GM10266 (cell line): ENCODE measurements at regions not wholly inside any gene's neighbourhood (a gene's known extent, or its start where the extent isn't known, plus 50 kb on each side); places are given as distances from the start of the nearest gene placed in this dataset.

Experiments used
- DNase-seq: peaks from one replicate; pipeline ENCODE4 v3.0.0; 2012; ENCODE audit errors: extremely low spot score
- TF ChIP-seq, protein P1 (sequence below): IDR thresholded peaks from 2 replicates; pipeline ENCODE4 v1.5.1; 2012; ENCODE audit warnings: mild to moderate bottlenecking, low read depth; ENCODE audit not compliant: control insufficient read depth, insufficient read depth; ENCODE audit errors: missing control alignments

DNA sequence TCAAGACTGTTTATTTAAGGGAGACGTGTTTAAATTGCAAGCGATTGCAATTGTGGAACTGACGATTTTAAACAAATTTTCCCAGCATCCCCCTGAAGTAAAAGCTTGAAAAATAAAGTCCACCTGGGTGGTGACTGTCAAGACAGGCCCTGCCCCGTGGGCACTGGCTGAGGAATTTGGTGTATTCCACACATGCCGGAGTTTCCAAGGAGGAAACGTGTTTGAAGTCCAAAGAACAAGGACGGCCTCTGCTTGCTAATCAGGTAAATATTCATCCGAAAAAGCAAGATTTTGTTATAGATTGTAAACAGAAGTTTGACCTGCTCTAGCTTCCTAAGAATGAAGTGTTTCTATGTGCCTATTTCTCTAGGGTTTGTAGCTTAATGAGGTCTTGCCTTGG lies 505.1 kb downstream of the QKI start:
- no peak for DNase-seq
- TF ChIP-seq, protein P1, sequence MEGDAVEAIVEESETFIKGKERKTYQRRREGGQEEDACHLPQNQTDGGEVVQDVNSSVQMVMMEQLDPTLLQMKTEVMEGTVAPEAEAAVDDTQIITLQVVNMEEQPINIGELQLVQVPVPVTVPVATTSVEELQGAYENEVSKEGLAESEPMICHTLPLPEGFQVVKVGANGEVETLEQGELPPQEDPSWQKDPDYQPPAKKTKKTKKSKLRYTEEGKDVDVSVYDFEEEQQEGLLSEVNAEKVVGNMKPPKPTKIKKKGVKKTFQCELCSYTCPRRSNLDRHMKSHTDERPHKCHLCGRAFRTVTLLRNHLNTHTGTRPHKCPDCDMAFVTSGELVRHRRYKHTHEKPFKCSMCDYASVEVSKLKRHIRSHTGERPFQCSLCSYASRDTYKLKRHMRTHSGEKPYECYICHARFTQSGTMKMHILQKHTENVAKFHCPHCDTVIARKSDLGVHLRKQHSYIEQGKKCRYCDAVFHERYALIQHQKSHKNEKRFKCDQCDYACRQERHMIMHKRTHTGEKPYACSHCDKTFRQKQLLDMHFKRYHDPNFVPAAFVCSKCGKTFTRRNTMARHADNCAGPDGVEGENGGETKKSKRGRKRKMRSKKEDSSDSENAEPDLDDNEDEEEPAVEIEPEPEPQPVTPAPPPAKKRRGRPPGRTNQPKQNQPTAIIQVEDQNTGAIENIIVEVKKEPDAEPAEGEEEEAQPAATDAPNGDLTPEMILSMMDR, result no peak

GRCh38 chr6:163916315-163917081 lies 502.0 kb downstream of the QKI start:
- no peak for DNase-seq
- TF ChIP-seq, protein P1, result no peak

- TF ChIP-seq, protein P1, result no peak
- no peak for DNase-seq
These were observed 500.6 kb downstream of the QKI start for GRCh38 chr6:163915131-163915530.

DNA sequence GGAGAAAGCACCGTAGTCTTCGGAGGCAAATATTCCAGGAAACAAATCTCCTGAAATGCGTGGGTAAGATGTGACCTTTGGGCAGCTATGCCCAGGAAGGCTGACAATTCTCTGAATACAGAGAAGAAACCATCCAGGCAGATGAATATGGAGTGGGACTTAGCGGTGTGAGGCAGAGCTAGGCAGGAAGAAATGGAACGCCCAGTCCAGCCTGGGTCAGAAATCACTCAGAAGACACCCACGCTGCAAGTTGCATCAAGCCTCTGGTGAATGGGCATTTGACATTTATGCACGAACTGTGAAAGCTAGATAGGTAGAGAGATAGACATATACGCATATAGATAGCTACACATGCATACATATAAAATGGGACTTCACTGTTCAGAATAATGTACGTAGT lies 498.5 kb downstream of the QKI start:
- TF ChIP-seq, protein P1, result no peak

DNA sequence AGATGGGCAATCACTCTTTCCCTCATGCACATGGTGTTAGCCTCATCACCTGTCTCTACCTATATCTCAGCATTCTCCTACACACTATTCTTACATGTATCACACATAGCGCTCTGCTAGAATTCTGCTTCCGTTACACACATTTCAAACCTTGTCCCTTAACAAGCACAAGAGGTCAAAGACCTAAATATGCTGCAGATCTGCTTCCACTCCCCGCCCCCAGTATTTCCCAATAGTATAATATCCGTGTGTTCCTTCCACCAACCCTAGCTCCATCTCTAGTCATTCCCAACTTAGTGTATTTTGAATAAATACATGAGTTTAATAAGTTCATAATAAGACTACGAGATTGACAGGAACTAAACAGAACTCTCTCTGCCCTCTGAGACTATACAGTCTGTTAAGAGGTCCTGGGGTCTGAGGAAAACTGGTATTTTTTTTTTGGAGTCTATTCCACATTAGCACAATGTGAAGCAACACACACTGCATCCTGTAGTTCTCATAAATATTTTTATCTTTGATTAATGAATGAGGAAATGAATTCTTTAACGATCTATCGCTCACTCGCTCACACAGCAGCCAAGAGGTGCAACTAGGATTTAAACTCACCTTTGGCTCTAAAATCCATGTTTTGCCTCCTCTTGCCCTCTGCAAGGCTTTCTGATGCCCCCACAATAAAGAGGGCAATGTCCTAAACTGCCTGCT lies 491.6 kb downstream of the QKI start:
- DNase-seq, result no peak

More for the DNA sequence above, 498.5 kb downstream of the QKI start:
- no peak for DNase-seq

DNA sequence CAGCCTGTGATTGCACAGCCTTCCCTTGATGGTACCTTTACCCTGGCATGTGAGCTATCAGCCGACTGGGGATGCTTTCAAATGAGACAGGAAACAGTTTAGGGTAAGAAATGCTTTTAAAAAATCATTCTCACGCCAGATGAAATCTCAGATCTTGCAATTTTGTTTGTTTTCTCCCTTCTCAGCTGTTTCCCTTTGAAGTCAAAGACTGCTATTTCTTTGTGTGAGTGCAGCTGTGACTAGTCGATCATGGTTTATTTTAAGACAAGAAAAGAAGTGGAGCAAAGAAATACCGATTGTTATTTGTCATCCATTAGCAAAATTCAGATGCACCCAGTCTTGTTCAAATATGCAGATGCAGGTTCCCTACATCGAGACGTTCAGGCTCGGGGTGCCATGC lies 489.7 kb downstream of the QKI start:
- TF ChIP-seq, protein P1, result no peak
- DNase-seq, result no peak

More for the DNA sequence above, 491.6 kb downstream of the QKI start:
- TF ChIP-seq, protein P1, result no peak

DNA sequence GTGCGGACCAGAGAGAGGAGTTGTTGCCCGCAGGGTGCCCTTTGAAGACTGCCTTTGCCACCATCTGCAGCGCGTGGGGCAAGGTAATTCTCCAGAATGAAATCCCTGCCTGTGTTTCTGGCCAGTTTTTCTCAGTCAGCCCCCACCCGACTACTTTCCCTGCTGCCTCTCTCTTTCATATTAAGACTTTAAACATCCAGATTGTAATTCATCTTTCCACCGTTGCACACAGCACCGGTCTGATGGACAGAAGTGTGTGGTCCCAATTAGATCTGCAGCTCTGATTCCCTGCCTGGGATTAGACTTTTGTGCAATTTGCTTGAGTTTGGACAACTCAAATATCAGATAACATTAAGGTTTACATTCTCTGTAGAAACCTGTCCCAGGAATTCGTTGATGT lies 489.0 kb downstream of the QKI start:
- TF ChIP-seq, protein P1, result no peak

More for the DNA sequence above, 489.0 kb downstream of the QKI start:
- DNase-seq, result no peak
